ENCODE measurements at regions not wholly inside any gene's neighbourhood (a gene's known extent, or its start where the extent isn't known, plus 50 kb on each side); places are given as distances from the start of the nearest gene placed in this dataset.

DNA sequence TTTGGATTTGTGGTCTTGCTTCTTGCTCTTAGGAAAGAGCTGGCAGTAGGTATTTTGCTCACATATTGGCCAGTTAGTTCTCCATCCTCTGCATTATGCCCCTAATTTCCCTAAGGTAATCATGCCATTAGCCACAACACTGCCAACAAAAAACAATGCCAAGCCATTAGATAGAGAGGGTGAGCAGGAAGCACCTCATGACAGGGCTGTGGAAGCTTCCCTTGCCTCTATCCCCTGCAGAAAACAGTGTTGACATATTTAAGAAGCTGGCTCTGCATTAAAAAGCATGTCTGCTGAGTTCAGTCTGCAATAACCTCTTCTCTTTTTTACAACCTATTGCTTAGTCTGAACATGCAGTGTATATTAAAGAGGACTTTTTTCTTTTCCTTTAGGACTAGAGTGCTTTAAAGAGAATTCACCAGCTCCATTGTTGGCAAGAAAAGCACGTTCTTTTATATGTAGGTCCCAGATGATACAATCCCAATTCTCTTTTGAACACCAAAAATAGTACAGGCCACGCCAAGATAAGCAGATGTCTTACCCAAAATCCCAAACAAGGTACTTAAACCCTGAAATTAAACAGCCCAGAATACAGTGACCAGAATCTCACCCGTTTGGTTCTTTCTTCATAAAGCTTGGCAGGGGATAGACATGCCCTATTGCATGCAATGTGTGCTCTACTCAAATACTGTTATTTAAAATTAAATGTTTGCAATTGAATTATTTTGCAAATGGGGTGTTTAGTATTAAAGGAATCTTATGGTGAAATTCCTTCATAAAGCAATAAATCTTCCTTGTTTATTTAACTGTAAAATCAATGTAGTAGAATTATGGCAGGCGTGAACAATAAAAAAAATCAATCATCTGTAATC is 93.7 kb upstream of the UBE3A start:
- H3K27ac ChIP-seq = no peak overlapping the region
- TF ChIP-seq, protein P1, sequence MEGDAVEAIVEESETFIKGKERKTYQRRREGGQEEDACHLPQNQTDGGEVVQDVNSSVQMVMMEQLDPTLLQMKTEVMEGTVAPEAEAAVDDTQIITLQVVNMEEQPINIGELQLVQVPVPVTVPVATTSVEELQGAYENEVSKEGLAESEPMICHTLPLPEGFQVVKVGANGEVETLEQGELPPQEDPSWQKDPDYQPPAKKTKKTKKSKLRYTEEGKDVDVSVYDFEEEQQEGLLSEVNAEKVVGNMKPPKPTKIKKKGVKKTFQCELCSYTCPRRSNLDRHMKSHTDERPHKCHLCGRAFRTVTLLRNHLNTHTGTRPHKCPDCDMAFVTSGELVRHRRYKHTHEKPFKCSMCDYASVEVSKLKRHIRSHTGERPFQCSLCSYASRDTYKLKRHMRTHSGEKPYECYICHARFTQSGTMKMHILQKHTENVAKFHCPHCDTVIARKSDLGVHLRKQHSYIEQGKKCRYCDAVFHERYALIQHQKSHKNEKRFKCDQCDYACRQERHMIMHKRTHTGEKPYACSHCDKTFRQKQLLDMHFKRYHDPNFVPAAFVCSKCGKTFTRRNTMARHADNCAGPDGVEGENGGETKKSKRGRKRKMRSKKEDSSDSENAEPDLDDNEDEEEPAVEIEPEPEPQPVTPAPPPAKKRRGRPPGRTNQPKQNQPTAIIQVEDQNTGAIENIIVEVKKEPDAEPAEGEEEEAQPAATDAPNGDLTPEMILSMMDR (conservative IDR thresholded peaks at IDR 0.05) = no peak

GRCh38 chr15:25529774-25530173 is 91.0 kb upstream of the UBE3A start:
- TF ChIP-seq, protein P1 (conservative IDR thresholded peaks at IDR 0.05) = no peak
- H3K27ac ChIP-seq = no peak overlapping the region

DNA sequence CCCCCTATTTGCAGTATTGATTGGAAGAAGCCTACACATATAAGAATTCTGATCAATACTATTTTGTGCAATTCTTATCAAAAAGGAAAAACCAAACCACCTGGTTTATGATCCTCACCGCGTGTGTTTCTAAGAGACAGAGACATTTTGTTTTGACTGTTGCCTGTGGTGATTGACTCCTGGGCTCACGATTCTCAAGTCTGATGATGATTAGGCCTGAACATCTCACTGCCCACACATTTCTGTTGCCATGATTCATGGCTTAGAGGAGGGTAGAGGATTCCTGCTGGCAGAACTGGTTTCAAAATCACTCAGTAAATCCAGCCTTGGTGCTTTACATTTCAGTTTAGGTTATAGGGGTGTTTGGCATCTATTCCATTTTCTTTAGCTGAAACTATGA is 88.3 kb upstream of the UBE3A start:
- TF ChIP-seq, protein P1 (conservative IDR thresholded peaks at IDR 0.05) = no peak
- no peak overlapping the region for H3K27ac ChIP-seq

DNA sequence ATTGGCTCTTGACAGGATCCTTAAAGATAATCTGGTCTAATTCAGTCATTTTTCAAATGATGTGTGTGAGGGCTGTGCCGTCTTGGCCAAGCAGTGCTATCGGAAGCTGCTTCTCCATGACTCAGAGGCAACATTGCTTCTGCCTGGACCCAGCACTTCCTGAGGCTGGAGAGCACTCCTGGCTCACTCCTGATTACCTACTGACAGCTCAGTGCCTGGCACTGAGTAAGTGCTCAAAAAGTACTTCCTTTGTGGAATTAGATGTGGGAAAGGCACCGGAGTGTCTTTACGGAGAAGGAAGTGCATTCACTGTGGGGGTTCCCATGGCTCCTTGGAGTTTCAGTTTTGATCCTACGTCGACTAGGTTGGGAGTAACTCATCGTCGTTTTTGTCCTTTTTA is 86.9 kb upstream of the UBE3A start:
- TF ChIP-seq, protein P1 (conservative IDR thresholded peaks at IDR 0.05) = no peak
- no peak overlapping the region for H3K27ac ChIP-seq

DNA sequence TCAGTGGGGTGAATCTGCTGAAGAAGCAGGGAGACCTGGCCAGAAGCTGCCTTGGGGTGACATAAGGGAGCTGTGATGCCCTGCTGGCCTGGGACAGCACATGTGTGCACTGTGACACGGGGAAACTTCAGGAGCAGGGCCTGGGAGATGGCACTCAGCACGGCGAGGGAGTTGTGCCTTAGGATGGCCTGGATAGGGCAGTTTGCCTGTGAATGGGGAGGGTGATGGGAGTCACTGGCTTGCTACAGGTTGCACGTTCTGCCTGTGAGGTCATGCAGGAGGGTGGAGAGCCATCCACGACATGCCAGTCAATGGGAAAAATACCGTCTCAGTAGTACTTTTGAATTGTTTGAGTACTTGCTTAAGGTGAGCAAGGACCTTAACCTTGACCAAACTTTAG is 76.8 kb upstream of the UBE3A start:
- H3K27ac ChIP-seq = no peak overlapping the region
- TF ChIP-seq, protein P1 (conservative IDR thresholded peaks at IDR 0.05) = no peak

DNA sequence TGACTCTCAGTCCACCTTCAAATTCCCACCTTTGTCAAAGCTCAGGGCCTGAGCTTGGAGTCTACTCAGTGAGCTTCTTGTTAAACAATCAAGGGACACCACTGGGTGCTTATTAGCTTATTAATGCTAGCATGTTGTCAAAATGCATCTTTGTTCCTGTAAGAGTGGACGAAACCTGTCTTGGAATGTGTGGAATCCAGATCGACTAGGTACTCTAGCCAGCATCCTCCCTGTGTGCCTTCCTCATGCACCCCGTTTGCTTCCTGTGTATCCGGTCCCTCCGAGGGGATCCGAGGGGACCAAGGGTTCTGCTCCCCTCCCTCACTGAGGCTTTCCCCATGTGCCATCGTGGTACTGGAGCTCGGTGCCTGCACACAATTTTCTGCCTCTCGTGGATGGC is 75.7 kb upstream of the UBE3A start:
- TF ChIP-seq, protein P1 (conservative IDR thresholded peaks at IDR 0.05) = no peak
- no peak overlapping the region for H3K27ac ChIP-seq

- no peak overlapping the region for H3K27ac ChIP-seq
- TF ChIP-seq, protein P1 (conservative IDR thresholded peaks at IDR 0.05) = no peak
Observed at GRCh38 chr15:25512957-25513356, 74.1 kb upstream of the UBE3A start.

Data from VCaP (cell line).